GM18507 (cell line): ENCODE measurements at regions not wholly inside any gene's neighbourhood (a gene's known extent, or its start where the extent isn't known, plus 50 kb on each side); places are given as distances from the start of the nearest gene placed in this dataset.
"Not testable (repeated sequence)": the region's sequence is repeated elsewhere in the genome, so short reads cannot be mapped to it uniquely, and the experiment has no call there.

Source experiments
- DNase-seq: peaks from one replicate; pipeline ENCODE4 v3.0.0; 2011; ENCODE audit warnings: low read depth; ENCODE audit not compliant: insufficient read length; ENCODE audit errors: extremely low spot score
- FAIRE-seq: peaks from 2 replicates; lab custom pipeline; 2011; peaks lifted over from hg19 to GRCh38; lab: Jason Lieb, UNC

GRCh38 chr22:47860907-47861306 is 1098.5 kb downstream of the TBC1D22A start:
- FAIRE-seq, DNase-seq: not testable (repeated sequence)

GRCh38 chr22:47859881-47860525 is 1097.6 kb downstream of the TBC1D22A start:
- no peak for DNase-seq
- no peak for FAIRE-seq

- FAIRE-seq (no peak), DNase-seq (no peak)
Measured at GRCh38 chr22:47858773-47859306, 1096.4 kb downstream of the TBC1D22A start.

- DNase-seq (no peak), FAIRE-seq (no peak)
Measured at GRCh38 chr22:47854680-47855079, 1092.2 kb downstream of the TBC1D22A start.

- no peak for DNase-seq
- no peak for FAIRE-seq
Measured at GRCh38 chr22:47854251-47854650, 1091.8 kb downstream of the TBC1D22A start.

GRCh38 chr22:47853750-47854149 is 1091.3 kb downstream of the TBC1D22A start:
- DNase-seq (no peak), FAIRE-seq (no peak)

- no peak for FAIRE-seq
Measured at GRCh38 chr22:47851586-47851985, 1089.1 kb downstream of the TBC1D22A start.

GRCh38 chr22:47850644-47851151 is 1088.2 kb downstream of the TBC1D22A start:
- FAIRE-seq (no peak), DNase-seq (no peak)

More at GRCh38 chr22:47851586-47851985, 1089.1 kb downstream of the TBC1D22A start:
- DNase-seq, result no peak

GRCh38 chr22:47849576-47849975 is 1087.1 kb downstream of the TBC1D22A start:
- no peak for DNase-seq
- FAIRE-seq, result no peak

- no peak for DNase-seq
- no peak for FAIRE-seq
Measured at GRCh38 chr22:47848184-47848920, 1085.9 kb downstream of the TBC1D22A start.

GRCh38 chr22:47847131-47847890 is 1084.9 kb downstream of the TBC1D22A start:
- DNase-seq (no peak), FAIRE-seq (no peak)

GRCh38 chr22:47846206-47846605 is 1083.8 kb downstream of the TBC1D22A start:
- FAIRE-seq, result no peak

GRCh38 chr22:47842119-47842518 is 1079.7 kb downstream of the TBC1D22A start:
- FAIRE-seq (no peak), DNase-seq (no peak)

More at GRCh38 chr22:47846206-47846605, 1083.8 kb downstream of the TBC1D22A start:
- DNase-seq, result no peak

- FAIRE-seq (no peak), DNase-seq (no peak)
Measured at GRCh38 chr22:47841156-47841555, 1078.7 kb downstream of the TBC1D22A start.

- DNase-seq (no peak), FAIRE-seq (no peak)
Measured at GRCh38 chr22:47839595-47840227, 1077.3 kb downstream of the TBC1D22A start.

- FAIRE-seq, result no peak
- no peak for DNase-seq
Measured at GRCh38 chr22:47837703-47838102, 1075.3 kb downstream of the TBC1D22A start.

GRCh38 chr22:47836957-47837356 is 1074.5 kb downstream of the TBC1D22A start:
- no peak for DNase-seq
- no peak for FAIRE-seq

- FAIRE-seq (no peak), DNase-seq (no peak)
Measured at GRCh38 chr22:47835726-47836125, 1073.3 kb downstream of the TBC1D22A start.

GRCh38 chr22:47826016-47826415 is 1063.6 kb downstream of the TBC1D22A start:
- FAIRE-seq (no peak), DNase-seq (no peak)
